Vagina (tissue), 2 donors: ENCODE measurements at regions not wholly inside any gene's neighbourhood (a gene's known extent, or its start where the extent isn't known, plus 50 kb on each side); places are given as distances from the start of the nearest gene placed in this dataset.

Source experiments
- DNase-seq, 2 donors: peaks; one replicate each; pipeline ENCODE4 v3.0.0-alpha.2; 2017; ENCODE audit errors: extremely low spot score in 2 of 2
- H3K27ac ChIP-seq: fragments of 200-600 bp; sonication (generic); one replicate; pipeline ENCODE4 v1.5.1; 2019
- H3K27me3 ChIP-seq: fragments of 200-600 bp; sonication (generic); one replicate; pipeline ENCODE4 v1.5.1; 2019
- H3K36me3 ChIP-seq, 2 donors: fragments of 200-600 bp; sonication (generic); one replicate each; pipeline ENCODE4 v1.5.1; 2017 to 2019
- H3K4me1 ChIP-seq: fragments of 200-600 bp; sonication (generic); one replicate; pipeline ENCODE4 v1.5.1; 2019
- H3K4me3 ChIP-seq, 2 donors: fragments of 200-600 bp; sonication (generic); 1 replicate in 1 of 2; 2 replicates in 1 of 2; pipeline ENCODE4 v1.5.1; 2016 to 2019
- H3K9me3 ChIP-seq: fragments of 200-600 bp; sonication (generic); one replicate; pipeline ENCODE4 v1.5.1; 2019
- CTCF ChIP-seq, 3 experiments: fragments of 450-650 bp in 2 of 3; fragments of 200-600 bp in 1 of 3; sonication (generic) in 1 of 3; IDR thresholded peaks; one replicate each; pipeline ENCODE4 v1.5.1; 2017 to 2019; ENCODE audit warnings: antibody characterized with exemption in 3 of 3, mild to moderate bottlenecking in 2 of 3, moderate library complexity in 2 of 3
- POLR2A ChIP-seq, 2 donors: fragments of 450-650 bp; IDR thresholded peaks; one replicate each; pipeline ENCODE4 v1.6.1; 2017; ENCODE audit warnings: antibody characterized with exemption in 2 of 2, mild to moderate bottlenecking in 2 of 2, moderate library complexity in 2 of 2
- POLR2AphosphoS5 ChIP-seq, 2 donors: sonication (generic); formaldehyde crosslinking; IDR thresholded peaks; one replicate each; pipeline ENCODE4 v1.9.0; 2017; ENCODE audit warnings: antibody characterized with exemption in 2 of 2, mild to moderate bottlenecking in 2 of 2, low read depth in 1 of 2; ENCODE audit not compliant: insufficient read depth in 1 of 2
- intact Hi-C: fragments of 100-400 bp; cut with DNase I; formaldehyde crosslinking; loops from one replicate; pipeline ENCODE4 v1.15.1; 2023

- TF ChIP-seq POLR2AphosphoS5 (IDR thresholded peaks at IDR 0.05; ENCODE audit: insufficient read depth in 1 of 2, low read depth in 1 of 2), result no peak
- TF ChIP-seq CTCF (IDR thresholded peaks at IDR 0.05), result no peak
- no peak for TF ChIP-seq POLR2A (IDR thresholded peaks at IDR 0.05)
- H3K36me3 ChIP-seq, result no peaks in the 10 kb centered on the region
- no peak overlapping the region for H3K27ac ChIP-seq
- no peaks in the 10 kb centered on the region for H3K9me3 ChIP-seq
- intact Hi-C loops, result no loop called here
- H3K4me1 ChIP-seq, result peaks cover 95% of the 10 kb centered on the region
- H3K27me3 ChIP-seq, result no peaks in the 10 kb centered on the region
- no peak overlapping the region for H3K4me3 ChIP-seq
- no peak for DNase-seq
Observed at GRCh38 chr12:124503305-124503704, 64.1 kb downstream of the NCOR2 start.

- H3K4me1 ChIP-seq, result peaks cover 95% of the 10 kb centered on the region
- no peaks in the 10 kb centered on the region for H3K27me3 ChIP-seq
- H3K4me3 ChIP-seq, result no peak overlapping the region
- intact Hi-C loops, result no loop called here
- H3K27ac ChIP-seq, result no peak overlapping the region
- no peaks in the 10 kb centered on the region for H3K36me3 ChIP-seq
- TF ChIP-seq POLR2A (IDR thresholded peaks at IDR 0.05) (no peak), POLR2AphosphoS5 (IDR thresholded peaks at IDR 0.05; ENCODE audit: insufficient read depth in 1 of 2, low read depth in 1 of 2) (no peak), CTCF (IDR thresholded peaks at IDR 0.05) (no peak)
- H3K9me3 ChIP-seq, result no peaks in the 10 kb centered on the region
- DNase-seq, result no peak
Observed at GRCh38 chr12:124502379-124502778, 65.0 kb downstream of the NCOR2 start.

- H3K9me3 ChIP-seq, result no peaks in the 10 kb centered on the region
- H3K36me3 ChIP-seq, result no peaks in the 10 kb centered on the region
- no peak for TF ChIP-seq POLR2A (IDR thresholded peaks at IDR 0.05)
- no peak for TF ChIP-seq POLR2AphosphoS5 (IDR thresholded peaks at IDR 0.05; ENCODE audit: insufficient read depth in 1 of 2, low read depth in 1 of 2)
- TF ChIP-seq CTCF (IDR thresholded peaks at IDR 0.05), result no peak
- DNase-seq, result no peak
- H3K27me3 ChIP-seq, result no peaks in the 10 kb centered on the region
- H3K27ac ChIP-seq, result no peak overlapping the region
- H3K4me3 ChIP-seq, result no peak overlapping the region
- peaks cover 95% of the 10 kb centered on the region for H3K4me1 ChIP-seq
- intact Hi-C loops, result no loop called here
Observed at GRCh38 chr12:124501827-124502226, 65.6 kb downstream of the NCOR2 start.

GRCh38 chr12:124501112-124501561, 66.3 kb downstream of the NCOR2 start:
- H3K27me3 ChIP-seq, result no peaks in the 10 kb centered on the region
- intact Hi-C loops, result no loop called here
- TF ChIP-seq POLR2A (IDR thresholded peaks at IDR 0.05) (no peak), CTCF (IDR thresholded peaks at IDR 0.05) (no peak), POLR2AphosphoS5 (IDR thresholded peaks at IDR 0.05; ENCODE audit: insufficient read depth in 1 of 2, low read depth in 1 of 2) (no peak)
- no peak overlapping the region for H3K4me3 ChIP-seq
- no peaks in the 10 kb centered on the region for H3K9me3 ChIP-seq
- no peak overlapping the region for H3K27ac ChIP-seq
- H3K36me3 ChIP-seq, result no peaks in the 10 kb centered on the region
- DNase-seq, result no peak
- peaks cover 95% of the 10 kb centered on the region for H3K4me1 ChIP-seq

GRCh38 chr12:124499898-124500244, 67.5 kb downstream of the NCOR2 start:
- intact Hi-C loops, result no loop called here
- H3K36me3 ChIP-seq, result peaks cover 0 to 3% of the 10 kb centered on the region in 2 donors
- peaks cover 82% of the 10 kb centered on the region for H3K4me1 ChIP-seq
- no peaks in the 10 kb centered on the region for H3K9me3 ChIP-seq
- no peak overlapping the region for H3K27ac ChIP-seq
- H3K27me3 ChIP-seq, result no peaks in the 10 kb centered on the region
- no peak for DNase-seq
- TF ChIP-seq CTCF (IDR thresholded peaks at IDR 0.05) (no peak), POLR2A (IDR thresholded peaks at IDR 0.05) (no peak), POLR2AphosphoS5 (IDR thresholded peaks at IDR 0.05; ENCODE audit: insufficient read depth in 1 of 2, low read depth in 1 of 2) (no peak)
- H3K4me3 ChIP-seq, result no peak overlapping the region
